ENCODE measurements at regions not wholly inside any gene's neighbourhood (a gene's known extent, or its start where the extent isn't known, plus 50 kb on each side); places are given as distances from the start of the nearest gene placed in this dataset.

- TF ChIP-seq EZH2 (IDR thresholded peaks at IDR 0.05) (no peak), CTCF (IDR thresholded peaks at IDR 0.05) (no peak)
Measured at GRCh38 chr12:67457136-67457535, 188.0 kb downstream of the CAND1 start.
